Tibial nerve (tissue), 4 donors: ENCODE measurements at regions not wholly inside any gene's neighbourhood (a gene's known extent, or its start where the extent isn't known, plus 50 kb on each side); places are given as distances from the start of the nearest gene placed in this dataset.

Experiments
- CTCF ChIP-seq, 5 experiments: fragments of 200-600 bp in 3 of 5; fragments of 450-650 bp in 2 of 5; sonication (generic) in 3 of 5; IDR thresholded peaks; one replicate each; pipeline ENCODE4 v1.5.1; 2016 to 2019; ENCODE audit warnings: antibody characterized with exemption in 5 of 5, mild to moderate bottlenecking in 3 of 5, moderate library complexity in 2 of 5
- EP300 ChIP-seq, 2 donors: sonication (generic); formaldehyde crosslinking; IDR thresholded peaks; one replicate each; pipeline ENCODE4 v1.6.1; 2017; ENCODE audit warnings: antibody characterized with exemption in 2 of 2, mild to moderate bottlenecking in 1 of 2

GRCh38 chr13:111491659-111492058 lies 171.2 kb downstream of the TEX29 start:
- no peak for TF ChIP-seq EP300 (IDR thresholded peaks at IDR 0.05)
- TF ChIP-seq CTCF (IDR thresholded peaks at IDR 0.05): no peak
